Hepatocyte (in vitro differentiated cells): ENCODE measurements at regions not wholly inside any gene's neighbourhood (a gene's known extent, or its start where the extent isn't known, plus 50 kb on each side); places are given as distances from the start of the nearest gene placed in this dataset.
A peak's percentile ranks its signal among the peaks of the same experiment; 100 is the strongest.

Source experiments
- DNase-seq: peaks from one replicate; pipeline ENCODE4 v3.0.0-alpha.2; 2016; ENCODE audit warnings: low spot score
- H2AFZ ChIP-seq: fragments of 200-600 bp; sonication (generic); 2 replicates; pipeline ENCODE4 v1.6.0; 2016; ENCODE audit warnings: antibody characterized with exemption, mild to moderate bottlenecking
- H3K27ac ChIP-seq: fragments of 200-600 bp; sonication (generic); 2 replicates; pipeline ENCODE4 v1.5.1; 2016; ENCODE audit warnings: mild to moderate bottlenecking
- H3K27me3 ChIP-seq: fragments of 200-600 bp; sonication (generic); 2 replicates; pipeline ENCODE4 v1.6.1; 2016
- H3K36me3 ChIP-seq: fragments of 200-600 bp; sonication (generic); replicated peaks from 2 replicates; pipeline ENCODE4 v1.5.1; 2016; ENCODE audit warnings: low read depth; ENCODE audit not compliant: insufficient read depth
- H3K4me1 ChIP-seq: fragments of 200-600 bp; sonication (generic); 2 replicates; pipeline ENCODE4 v1.5.1; 2016; ENCODE audit warnings: mild to moderate bottlenecking, moderate library complexity; ENCODE audit not compliant: insufficient read depth
- H3K4me2 ChIP-seq: fragments of 200-600 bp; sonication (generic); 2 replicates; pipeline ENCODE4 v1.6.0; 2016
- H3K4me3 ChIP-seq: fragments of 200-600 bp; sonication (generic); 2 replicates; pipeline ENCODE4 v1.5.1; 2016; ENCODE audit warnings: mild to moderate bottlenecking
- H3K79me2 ChIP-seq: fragments of 200-600 bp; sonication (generic); 2 replicates; pipeline ENCODE4 v1.6.0; 2017; ENCODE audit warnings: mild to moderate bottlenecking
- H3K9me2 ChIP-seq: fragments of 200-600 bp; sonication (generic); replicated peaks from 2 replicates; pipeline ENCODE4 v1.6.0; 2017; ENCODE audit warnings: mild to moderate bottlenecking; ENCODE audit not compliant: insufficient read depth
- H3K9me3 ChIP-seq: fragments of 200-600 bp; sonication (generic); 2 replicates; pipeline ENCODE4 v1.5.1; 2016; ENCODE audit warnings: low read depth, mild to moderate bottlenecking
- H4K20me1 ChIP-seq: fragments of 200-600 bp; sonication (generic); 2 replicates; pipeline ENCODE4 v1.6.0; 2016; ENCODE audit warnings: mild to moderate bottlenecking; ENCODE audit not compliant: insufficient read depth, poor library complexity, severe bottlenecking
- CTCF ChIP-seq: fragments of 200-600 bp; sonication (generic); IDR thresholded peaks from 2 replicates; pipeline ENCODE4 v1.5.1; 2016; ENCODE audit warnings: antibody characterized with exemption, mild to moderate bottlenecking; ENCODE audit not compliant: poor library complexity
- EZH2 ChIP-seq: fragments of 200-600 bp; sonication (generic); IDR thresholded peaks from 2 replicates; pipeline ENCODE4 v1.6.1; 2016; ENCODE audit warnings: antibody characterized with exemption, mild to moderate bottlenecking, borderline replicate concordance
- EZH2phosphoT487 ChIP-seq: fragments of 200-600 bp; sonication (generic); IDR thresholded peaks from one replicate; pipeline ENCODE4 v1.6.1; 2018; ENCODE audit warnings: antibody characterized with exemption, mild to moderate bottlenecking, low read depth, moderate library complexity; ENCODE audit not compliant: unreplicated experiment, severe bottlenecking
- WGBS: methylation state at CpG from one replicate; pipeline ENCODE4 v1.1.6; 2016; ENCODE audit warnings: low lambda C conversion rate; ENCODE audit errors: missing lambda C conversion rate; 5-methylcytosine and 5-hydroxymethylcytosine counted together

- Histone ChIP-seq H3K4me2 (no peak overlapping the region), H3K9me3 (no peaks in the 10 kb centered on the region), H4K20me1 (no peaks in the 10 kb centered on the region), H3K79me2 (no peaks in the 10 kb centered on the region), H2AFZ (no peak overlapping the region), H3K27ac (no peak overlapping the region), H3K4me3 (no peak overlapping the region), H3K9me2 (no peaks in the 10 kb centered on the region), H3K27me3 (no peaks in the 10 kb centered on the region), H3K36me3 (no peaks in the 10 kb centered on the region), H3K4me1 (no peaks in the 10 kb centered on the region)
- no peak for TF ChIP-seq EZH2
- no peak for DNase-seq
- 51% methylated on average over 2 of the region's 2 CpGs for WGBS
Observed at GRCh38 chrX:22665818-22666217, 333.9 kb upstream of the DDX53 start.

- H3K79me2 ChIP-seq, result no peaks in the 10 kb centered on the region
- DNase-seq, result peak; percentile 16
- H3K27ac ChIP-seq, result no peak overlapping the region
- no peak for TF ChIP-seq EZH2phosphoT487
- no peak overlapping the region for H3K4me2 ChIP-seq
- no peaks in the 10 kb centered on the region for H3K36me3 ChIP-seq
- 58% methylated on average over 4 of the region's 9 CpGs for WGBS
- H3K4me1 ChIP-seq, result no peaks in the 10 kb centered on the region
- H2AFZ ChIP-seq, result no peak overlapping the region
- H4K20me1 ChIP-seq, result no peaks in the 10 kb centered on the region
- H3K4me3 ChIP-seq, result no peak overlapping the region
- H3K9me3 ChIP-seq, result no peaks in the 10 kb centered on the region
- H3K9me2 ChIP-seq, result no peaks in the 10 kb centered on the region
- H3K27me3 ChIP-seq, result no peaks in the 10 kb centered on the region
Observed at GRCh38 chrX:22666441-22666840, 333.3 kb upstream of the DDX53 start.

GRCh38 chrX:22674932-22675331 lies 324.8 kb upstream of the DDX53 start:
- 56% methylated on average over 3 of the region's 3 CpGs for WGBS
- Histone ChIP-seq H4K20me1 (no peaks in the 10 kb centered on the region), H3K79me2 (no peaks in the 10 kb centered on the region), H3K27me3 (no peaks in the 10 kb centered on the region), H3K36me3 (no peaks in the 10 kb centered on the region), H2AFZ (no peak overlapping the region), H3K9me2 (no peaks in the 10 kb centered on the region), H3K27ac (no peak overlapping the region), H3K4me1 (no peaks in the 10 kb centered on the region), H3K9me3 (no peaks in the 10 kb centered on the region), H3K4me3 (no peak overlapping the region), H3K4me2 (no peak overlapping the region)
- no peak for TF ChIP-seq EZH2phosphoT487
- TF ChIP-seq CTCF, result no peak
- DNase-seq, result no peak

GRCh38 chrX:22686138-22686541 lies 313.6 kb upstream of the DDX53 start:
- H4K20me1 ChIP-seq, result no peaks in the 10 kb centered on the region
- no peak overlapping the region for H3K27ac ChIP-seq
- no peak overlapping the region for H3K4me2 ChIP-seq
- H3K79me2 ChIP-seq, result no peaks in the 10 kb centered on the region
- no peaks in the 10 kb centered on the region for H3K9me2 ChIP-seq
- WGBS, result 55% methylated on average over 7 of the region's 7 CpGs
- no peak for TF ChIP-seq CTCF
- TF ChIP-seq EZH2phosphoT487, result no peak
- DNase-seq, result no peak
- H3K27me3 ChIP-seq, result no peaks in the 10 kb centered on the region
- H3K4me1 ChIP-seq, result no peaks in the 10 kb centered on the region
- no peaks in the 10 kb centered on the region for H3K9me3 ChIP-seq
- no peaks in the 10 kb centered on the region for H3K36me3 ChIP-seq
- no peak overlapping the region for H2AFZ ChIP-seq
- H3K4me3 ChIP-seq, result no peak overlapping the region

GRCh38 chrX:22689290-22689689 lies 310.5 kb upstream of the DDX53 start:
- H3K4me1 ChIP-seq, result no peaks in the 10 kb centered on the region
- no peaks in the 10 kb centered on the region for H3K9me3 ChIP-seq
- H3K27ac ChIP-seq, result no peak overlapping the region
- H3K4me3 ChIP-seq, result no peak overlapping the region
- no peaks in the 10 kb centered on the region for H3K79me2 ChIP-seq
- TF ChIP-seq CTCF (no peak), EZH2 (no peak), EZH2phosphoT487 (no peak)
- H3K27me3 ChIP-seq, result no peaks in the 10 kb centered on the region
- no peaks in the 10 kb centered on the region for H3K36me3 ChIP-seq
- H3K4me2 ChIP-seq, result no peak overlapping the region
- no peak overlapping the region for H2AFZ ChIP-seq
- H3K9me2 ChIP-seq, result no peaks in the 10 kb centered on the region
- H4K20me1 ChIP-seq, result no peaks in the 10 kb centered on the region
- DNase-seq, result no peak
